ENCODE measurements at regions not wholly inside any gene's neighbourhood (a gene's known extent, or its start where the extent isn't known, plus 50 kb on each side); places are given as distances from the start of the nearest gene placed in this dataset.

DNA sequence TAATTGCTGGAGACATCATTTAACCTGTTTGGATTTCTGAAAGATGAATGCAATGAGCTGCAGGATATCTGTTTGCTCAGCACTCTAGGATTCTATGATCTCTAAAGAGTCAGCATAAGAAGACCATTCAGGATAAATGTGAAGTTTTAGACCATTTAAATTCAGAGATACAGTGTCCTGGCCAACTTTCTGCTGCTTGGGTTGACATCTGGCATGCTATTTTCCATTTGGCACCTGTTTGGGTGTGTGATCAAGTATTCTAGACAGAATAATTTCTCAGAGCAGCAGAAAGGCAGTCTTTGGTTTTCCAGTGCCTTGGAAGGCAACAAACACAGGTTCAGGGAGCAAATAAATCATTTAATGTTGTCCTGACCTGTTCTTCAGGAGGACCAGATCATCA lies 144.8 kb upstream of the NDUFV2 start:
- Histone ChIP-seq H3K27me3 (replicated peaks in 2 of 5; ENCODE audit: control insufficient read depth in 4 of 5, insufficient read depth in 5 of 5, low read length in 4 of 5) (no peaks in the 10 kb centered on the region), H3K27ac (ENCODE audit: insufficient read depth in 1 of 2, low read depth in 1 of 2, low read length in 2 of 2, poor library complexity in 1 of 2, severe bottlenecking in 2 of 2) (no peak overlapping the region), H3K4me3 (ENCODE audit: control insufficient read depth in 1 of 7, extremely low read depth in 1 of 7, insufficient read depth in 4 of 7, low read depth in 2 of 7, low read length in 6 of 7) (no peak overlapping the region), H3K4me1 (ENCODE audit: control extremely low read depth in 1 of 4, control insufficient read depth in 4 of 4, insufficient read depth in 4 of 4, low read length in 3 of 4) (no peaks in the 10 kb centered on the region), H3K36me3 (ENCODE audit: control insufficient read depth in 4 of 4, insufficient read depth in 4 of 4, low read length in 3 of 4) (no peaks in the 10 kb centered on the region), H3K9me3 (ENCODE audit: control extremely low read depth in 1 of 5, control insufficient read depth in 4 of 5, insufficient read depth in 2 of 5, low read depth in 1 of 5, low read length in 4 of 5) (peaks cover 0 to 9% (median 3%) of the 10 kb centered on the region in 5 experiments)
- ChIA-PET POLR2A (no interaction called here), CTCF (no interaction called here)
- DNase-seq, result no peak

DNA sequence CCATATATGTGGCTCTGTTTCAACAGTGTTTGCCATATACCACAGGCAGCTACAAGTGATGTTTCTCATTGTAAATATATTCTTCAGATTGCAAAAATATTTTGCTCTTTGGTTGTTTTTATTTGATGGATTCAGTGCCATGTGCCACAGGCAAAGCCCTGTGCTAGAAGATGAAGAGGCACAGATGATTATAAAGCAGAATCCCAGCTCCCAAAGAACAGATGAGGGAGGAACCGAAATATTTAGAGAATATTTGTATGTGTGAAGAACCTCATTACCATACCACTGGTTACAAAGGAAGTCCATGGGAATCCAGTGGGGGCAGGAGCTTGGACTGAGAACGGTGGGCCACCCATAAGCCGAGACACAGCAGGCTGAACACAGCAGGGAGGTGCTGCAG lies 143.8 kb upstream of the NDUFV2 start:
- WGBS (ENCODE audit: insufficient coverage), result no CpG with 5 or more reads among the region's 3 CpGs
- Histone ChIP-seq H3K27ac (ENCODE audit: insufficient read depth in 1 of 2, low read depth in 1 of 2, low read length in 2 of 2, poor library complexity in 1 of 2, severe bottlenecking in 2 of 2) (no peak overlapping the region), H3K9me3 (ENCODE audit: control extremely low read depth in 1 of 5, control insufficient read depth in 4 of 5, insufficient read depth in 2 of 5, low read depth in 1 of 5, low read length in 4 of 5) (peaks cover 0 to 6% (median 3%) of the 10 kb centered on the region in 5 experiments), H3K4me1 (ENCODE audit: control extremely low read depth in 1 of 4, control insufficient read depth in 4 of 4, insufficient read depth in 4 of 4, low read length in 3 of 4) (no peaks in the 10 kb centered on the region), H3K4me3 (ENCODE audit: control insufficient read depth in 1 of 7, extremely low read depth in 1 of 7, insufficient read depth in 4 of 7, low read depth in 2 of 7, low read length in 6 of 7) (no peak overlapping the region), H3K27me3 (replicated peaks in 2 of 5; ENCODE audit: control insufficient read depth in 4 of 5, insufficient read depth in 5 of 5, low read length in 4 of 5) (no peaks in the 10 kb centered on the region), H3K36me3 (ENCODE audit: control insufficient read depth in 4 of 4, insufficient read depth in 4 of 4, low read length in 3 of 4) (no peaks in the 10 kb centered on the region)
- DNase-seq, result no peak
- POLR2A ChIA-PET, result no interaction called here
- CTCF ChIA-PET, result no interaction called here

DNA sequence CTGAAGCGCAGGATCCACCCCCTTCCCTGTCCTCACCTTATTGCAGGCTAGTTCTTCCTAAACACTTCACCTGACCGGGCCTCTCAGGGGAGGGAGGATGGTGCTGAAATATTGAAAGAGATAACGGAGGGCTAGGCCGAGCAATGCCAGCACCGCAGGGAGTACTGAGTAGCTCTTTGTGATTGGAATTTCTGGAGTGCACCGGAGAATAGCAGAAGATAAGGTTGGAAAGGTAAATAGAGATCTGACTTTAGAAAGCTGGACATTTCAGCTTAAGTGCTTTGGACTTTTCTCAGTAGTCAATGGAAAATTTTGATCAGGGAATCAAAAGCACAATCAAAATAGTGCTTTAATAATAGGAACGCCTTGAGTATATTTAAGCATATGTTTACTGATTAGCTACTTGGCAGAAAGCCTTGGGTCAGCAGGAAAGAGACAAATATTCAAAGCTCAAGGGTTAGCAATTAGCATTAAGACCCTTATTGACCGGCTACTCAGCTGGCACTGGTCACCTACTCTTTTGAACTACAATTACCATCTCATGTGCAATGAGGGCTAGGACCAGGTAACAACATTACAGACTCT lies 142.9 kb upstream of the NDUFV2 start:
- ChIA-PET POLR2A (no interaction called here), CTCF (no interaction called here)
- H3K27ac ChIP-seq (ENCODE audit: insufficient read depth in 1 of 2, low read depth in 1 of 2, low read length in 2 of 2, poor library complexity in 1 of 2, severe bottlenecking in 2 of 2), result no peak overlapping the region
- DNase-seq, result no peak
- no peaks in the 10 kb centered on the region for H3K27me3 ChIP-seq (replicated peaks in 2 of 5; ENCODE audit: control insufficient read depth in 4 of 5, insufficient read depth in 5 of 5, low read length in 4 of 5)
- H3K4me3 ChIP-seq (ENCODE audit: control insufficient read depth in 1 of 7, extremely low read depth in 1 of 7, insufficient read depth in 4 of 7, low read depth in 2 of 7, low read length in 6 of 7), result no peak overlapping the region
- 92% methylated on average over 5 of the region's 8 CpGs for WGBS (ENCODE audit: insufficient coverage)
- no peaks in the 10 kb centered on the region for H3K4me1 ChIP-seq (ENCODE audit: control extremely low read depth in 1 of 4, control insufficient read depth in 4 of 4, insufficient read depth in 4 of 4, low read length in 3 of 4)
- H3K36me3 ChIP-seq (ENCODE audit: control insufficient read depth in 4 of 4, insufficient read depth in 4 of 4, low read length in 3 of 4), result no peaks in the 10 kb centered on the region
- peaks cover 0 to 6% (median 3%) of the 10 kb centered on the region in 5 experiments for H3K9me3 ChIP-seq (ENCODE audit: control extremely low read depth in 1 of 5, control insufficient read depth in 4 of 5, insufficient read depth in 2 of 5, low read depth in 1 of 5, low read length in 4 of 5)

DNA sequence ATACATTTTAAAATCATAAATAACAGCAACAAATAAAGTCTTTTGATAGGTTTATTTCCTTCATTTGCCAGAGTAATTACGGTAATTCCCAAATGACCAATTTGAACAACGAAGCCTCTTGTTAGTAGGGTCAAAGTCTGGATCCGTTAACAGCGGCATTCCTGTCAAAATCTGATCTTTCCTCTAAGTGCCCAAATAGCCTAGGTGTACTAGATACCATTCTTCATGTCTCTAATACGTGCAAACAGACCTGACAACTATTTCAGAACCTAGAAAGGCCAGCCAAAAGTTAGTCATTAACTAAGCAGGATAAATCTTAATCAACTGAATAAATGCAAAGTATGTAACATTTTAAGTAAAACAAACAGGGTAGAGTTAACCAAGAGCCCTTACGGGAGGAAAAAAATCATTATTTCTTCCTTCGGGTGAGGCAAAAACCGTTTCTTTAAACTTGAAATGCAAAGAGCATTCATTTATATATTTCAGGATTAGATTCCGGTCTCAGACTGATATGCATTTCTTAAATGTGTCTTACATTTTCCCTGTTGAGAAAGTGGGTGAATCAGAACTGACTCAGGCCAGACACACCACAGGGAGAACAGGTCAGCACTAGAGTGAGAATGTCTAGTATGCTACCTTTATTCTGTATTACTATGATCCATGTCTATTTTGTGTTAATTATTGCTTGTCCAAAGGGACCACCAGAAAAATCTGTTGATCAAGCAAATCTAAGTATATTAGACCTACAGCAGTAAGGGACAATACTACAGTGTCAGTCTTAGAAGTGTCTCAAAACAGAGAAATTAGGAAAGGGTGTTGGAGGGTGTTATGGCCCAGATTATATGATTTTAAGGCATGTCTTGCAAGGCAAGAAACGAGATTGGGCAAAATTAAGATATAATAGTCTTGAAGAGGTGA lies 141.5 kb upstream of the NDUFV2 start:
- Histone ChIP-seq H3K4me1 (ENCODE audit: control extremely low read depth in 1 of 4, control insufficient read depth in 4 of 4, insufficient read depth in 4 of 4, low read length in 3 of 4) (no peaks in the 10 kb centered on the region), H3K36me3 (ENCODE audit: control insufficient read depth in 4 of 4, insufficient read depth in 4 of 4, low read length in 3 of 4) (no peaks in the 10 kb centered on the region), H3K27ac (ENCODE audit: insufficient read depth in 1 of 2, low read depth in 1 of 2, low read length in 2 of 2, poor library complexity in 1 of 2, severe bottlenecking in 2 of 2) (no peak overlapping the region), H3K9me3 (ENCODE audit: control extremely low read depth in 1 of 5, control insufficient read depth in 4 of 5, insufficient read depth in 2 of 5, low read depth in 1 of 5, low read length in 4 of 5) (peaks cover 0 to 6% (median 3%) of the 10 kb centered on the region in 5 experiments), H3K27me3 (replicated peaks in 2 of 5; ENCODE audit: control insufficient read depth in 4 of 5, insufficient read depth in 5 of 5, low read length in 4 of 5) (no peaks in the 10 kb centered on the region), H3K4me3 (ENCODE audit: control insufficient read depth in 1 of 7, extremely low read depth in 1 of 7, insufficient read depth in 4 of 7, low read depth in 2 of 7, low read length in 6 of 7) (no peak overlapping the region)
- POLR2A ChIA-PET, result no interaction called here
- no peak for DNase-seq
- 96% methylated on average over 6 of the region's 10 CpGs for WGBS (ENCODE audit: insufficient coverage)
- CTCF ChIA-PET, result no interaction called here

DNA sequence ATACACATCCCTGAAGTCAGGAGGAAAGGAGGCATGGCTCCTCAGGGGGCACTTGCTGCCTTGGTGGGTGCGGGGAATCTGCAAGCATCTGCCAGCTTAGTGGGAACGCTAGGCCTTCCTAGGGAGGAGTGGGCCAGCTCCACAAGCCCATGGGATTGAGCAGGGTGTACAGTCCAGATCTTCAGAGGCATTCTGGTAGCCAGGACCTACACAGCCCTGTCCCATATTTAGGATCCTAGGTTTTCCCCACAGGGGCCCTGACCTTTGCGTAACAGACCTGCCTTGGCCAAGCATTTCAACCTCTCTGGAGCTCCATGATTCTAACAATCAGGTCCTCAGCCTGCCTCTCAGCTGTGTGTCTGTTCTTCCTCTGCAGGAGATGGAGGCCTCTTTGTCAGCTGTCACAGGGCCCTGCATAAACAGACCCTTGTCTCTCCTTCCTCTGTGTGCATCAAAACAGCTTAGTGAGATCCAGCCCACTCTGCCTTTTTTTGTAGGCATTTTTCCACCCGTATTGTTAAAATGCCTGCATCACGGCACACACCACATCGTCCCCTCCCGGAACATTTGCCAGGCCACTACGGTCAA lies 140.2 kb upstream of the NDUFV2 start:
- no peak overlapping the region for H3K27ac ChIP-seq (ENCODE audit: insufficient read depth in 1 of 2, low read depth in 1 of 2, low read length in 2 of 2, poor library complexity in 1 of 2, severe bottlenecking in 2 of 2)
- no peaks in the 10 kb centered on the region for H3K36me3 ChIP-seq (ENCODE audit: control insufficient read depth in 4 of 4, insufficient read depth in 4 of 4, low read length in 3 of 4)
- H3K9me3 ChIP-seq (ENCODE audit: control extremely low read depth in 1 of 5, control insufficient read depth in 4 of 5, insufficient read depth in 2 of 5, low read depth in 1 of 5, low read length in 4 of 5), result peaks cover 0 to 3% (median 0%) of the 10 kb centered on the region in 5 experiments
- WGBS (ENCODE audit: insufficient coverage), result 97% methylated on average over 8 of the region's 8 CpGs
- no peaks in the 10 kb centered on the region for H3K27me3 ChIP-seq (replicated peaks in 2 of 5; ENCODE audit: control insufficient read depth in 4 of 5, insufficient read depth in 5 of 5, low read length in 4 of 5)
- H3K4me1 ChIP-seq (ENCODE audit: control extremely low read depth in 1 of 4, control insufficient read depth in 4 of 4, insufficient read depth in 4 of 4, low read length in 3 of 4), result no peaks in the 10 kb centered on the region
- POLR2A ChIA-PET, result no interaction called here
- DNase-seq, result no peak
- CTCF ChIA-PET, result no interaction called here
- no peak overlapping the region for H3K4me3 ChIP-seq (ENCODE audit: control insufficient read depth in 1 of 7, extremely low read depth in 1 of 7, insufficient read depth in 4 of 7, low read depth in 2 of 7, low read length in 6 of 7)

DNA sequence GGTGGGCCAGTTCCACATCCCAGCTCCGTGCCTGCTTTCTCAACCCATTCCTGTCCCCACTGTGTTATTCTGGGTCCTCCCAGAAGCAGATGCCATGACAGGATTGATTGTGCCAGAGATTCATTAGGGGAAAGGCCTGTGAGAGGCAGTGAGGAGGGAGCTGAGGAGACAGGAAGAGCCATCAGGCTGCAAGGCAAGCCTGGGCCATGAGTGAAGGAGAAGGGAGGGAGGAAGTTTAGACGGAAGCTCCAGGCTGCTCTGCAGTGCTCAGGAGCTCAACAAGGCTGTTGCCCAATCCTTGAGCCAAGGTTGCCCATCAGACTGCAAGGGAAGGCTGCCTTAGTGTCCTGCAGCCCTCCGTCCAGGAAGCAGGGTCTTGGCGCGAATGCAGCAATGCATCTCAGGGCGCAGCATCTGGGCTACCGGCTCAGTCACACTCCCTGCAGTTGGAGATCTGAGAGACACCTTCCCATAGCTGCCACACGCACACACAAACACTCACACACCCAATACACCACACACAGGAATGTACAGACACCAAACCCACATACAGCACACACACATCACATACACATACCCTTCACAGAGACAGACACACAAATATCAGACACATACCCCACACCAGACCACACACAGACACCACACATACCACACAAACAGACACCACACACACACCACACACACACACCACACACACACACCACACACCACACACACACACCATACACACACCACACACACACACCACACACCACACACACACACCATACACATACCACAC lies 139.5 kb upstream of the NDUFV2 start:
- Histone ChIP-seq H3K27me3 (replicated peaks in 2 of 5; ENCODE audit: control insufficient read depth in 4 of 5, insufficient read depth in 5 of 5, low read length in 4 of 5) (no peaks in the 10 kb centered on the region), H3K27ac (ENCODE audit: insufficient read depth in 1 of 2, low read depth in 1 of 2, low read length in 2 of 2, poor library complexity in 1 of 2, severe bottlenecking in 2 of 2) (no peak overlapping the region), H3K36me3 (ENCODE audit: control insufficient read depth in 4 of 4, insufficient read depth in 4 of 4, low read length in 3 of 4) (no peaks in the 10 kb centered on the region), H3K4me1 (ENCODE audit: control extremely low read depth in 1 of 4, control insufficient read depth in 4 of 4, insufficient read depth in 4 of 4, low read length in 3 of 4) (no peaks in the 10 kb centered on the region), H3K9me3 (ENCODE audit: control extremely low read depth in 1 of 5, control insufficient read depth in 4 of 5, insufficient read depth in 2 of 5, low read depth in 1 of 5, low read length in 4 of 5) (no peaks in the 10 kb centered on the region), H3K4me3 (ENCODE audit: control insufficient read depth in 1 of 7, extremely low read depth in 1 of 7, insufficient read depth in 4 of 7, low read depth in 2 of 7, low read length in 6 of 7) (no peak overlapping the region)
- 94% methylated on average over 8 of the region's 8 CpGs for WGBS (ENCODE audit: insufficient coverage)
- CTCF ChIA-PET, result no interaction called here
- no peak for DNase-seq
- POLR2A ChIA-PET, result no interaction called here

DNA sequence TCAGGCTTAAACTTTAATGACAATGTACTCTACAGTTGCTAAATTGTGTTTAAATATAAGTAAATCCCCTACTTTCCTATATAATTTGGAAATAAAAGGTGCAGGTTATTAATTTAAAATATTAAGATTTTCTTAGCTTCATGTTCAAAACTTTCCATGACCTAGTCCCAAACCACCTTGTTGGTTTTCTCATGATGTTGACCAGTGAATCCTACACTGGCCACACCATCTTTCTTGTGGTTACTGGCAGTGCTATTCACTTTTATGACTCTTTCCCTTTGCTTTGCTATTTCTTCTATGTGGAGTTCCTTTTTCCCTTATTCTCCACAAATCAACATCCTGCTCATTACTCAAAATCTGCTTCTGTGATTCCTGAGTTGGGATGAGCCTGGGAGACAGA lies 138.6 kb upstream of the NDUFV2 start:
- CTCF ChIA-PET, result no interaction called here
- DNase-seq, result no peak
- H3K4me1 ChIP-seq (ENCODE audit: control extremely low read depth in 1 of 4, control insufficient read depth in 4 of 4, insufficient read depth in 4 of 4, low read length in 3 of 4), result no peaks in the 10 kb centered on the region
- no peaks in the 10 kb centered on the region for H3K36me3 ChIP-seq (ENCODE audit: control insufficient read depth in 4 of 4, insufficient read depth in 4 of 4, low read length in 3 of 4)
- POLR2A ChIA-PET, result no interaction called here
- H3K27ac ChIP-seq (ENCODE audit: insufficient read depth in 1 of 2, low read depth in 1 of 2, low read length in 2 of 2, poor library complexity in 1 of 2, severe bottlenecking in 2 of 2), result no peak overlapping the region
- no peaks in the 10 kb centered on the region for H3K27me3 ChIP-seq (replicated peaks in 2 of 5; ENCODE audit: control insufficient read depth in 4 of 5, insufficient read depth in 5 of 5, low read length in 4 of 5)
- H3K9me3 ChIP-seq (ENCODE audit: control extremely low read depth in 1 of 5, control insufficient read depth in 4 of 5, insufficient read depth in 2 of 5, low read depth in 1 of 5, low read length in 4 of 5), result no peaks in the 10 kb centered on the region
- no peak overlapping the region for H3K4me3 ChIP-seq (ENCODE audit: control insufficient read depth in 1 of 7, extremely low read depth in 1 of 7, insufficient read depth in 4 of 7, low read depth in 2 of 7, low read length in 6 of 7)
